GM18861 (cell line): ENCODE measurements at regions not wholly inside any gene's neighbourhood (a gene's known extent, or its start where the extent isn't known, plus 50 kb on each side); places are given as distances from the start of the nearest gene placed in this dataset.

ENCODE experiments used
- ATAC-seq: cut with Tn5 transposase; IDR thresholded peaks from one replicate; pipeline ENCODE4 v1.9.1; 2021; ENCODE audit not compliant: unreplicated experiment

DNA sequence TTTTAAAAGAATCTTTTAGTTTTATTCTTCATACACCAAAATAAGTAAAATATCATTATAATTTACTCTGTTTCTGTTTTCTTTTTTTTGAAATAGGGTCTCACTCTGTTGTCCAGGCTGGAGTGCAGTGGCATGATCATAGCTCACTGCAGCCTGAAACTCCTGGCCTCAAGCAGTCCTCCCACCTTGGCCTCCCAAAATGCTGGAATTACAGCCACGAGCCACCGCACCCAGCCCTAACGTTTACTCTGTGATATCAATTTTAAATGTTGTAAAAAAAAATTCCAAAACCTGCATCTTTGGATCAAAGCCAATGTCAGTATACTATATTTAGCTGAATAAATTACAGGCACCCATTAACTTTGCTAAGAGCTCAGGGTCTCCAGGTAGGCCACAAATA, 437.1 kb upstream of the USP15 start:
- no peak for ATAC-seq

- ATAC-seq: no peak
Measured at GRCh38 chr12:61846765-61847164, 413.4 kb upstream of the USP15 start.

- ATAC-seq: no peak
Measured at GRCh38 chr12:61848893-61849292, 411.3 kb upstream of the USP15 start.

DNA sequence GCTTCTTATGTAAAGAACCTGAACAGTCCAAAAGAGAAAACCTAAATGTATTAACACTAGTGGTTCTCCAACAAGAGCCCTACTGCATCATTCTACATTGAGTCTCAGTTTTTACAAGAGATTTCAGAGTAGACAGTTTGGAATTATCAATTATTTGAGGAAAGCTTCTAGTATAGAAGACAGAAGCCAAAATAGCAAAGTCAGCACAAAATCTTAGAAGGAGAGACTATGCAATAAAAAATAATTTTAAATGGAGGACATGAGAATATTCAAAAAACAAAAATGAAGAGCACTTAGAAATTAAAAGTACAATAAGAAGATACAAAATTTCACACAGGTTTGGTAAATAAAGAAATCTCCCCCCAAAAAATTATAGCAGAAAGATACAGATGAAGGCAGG, 406.3 kb upstream of the USP15 start:
- ATAC-seq: no peak

DNA sequence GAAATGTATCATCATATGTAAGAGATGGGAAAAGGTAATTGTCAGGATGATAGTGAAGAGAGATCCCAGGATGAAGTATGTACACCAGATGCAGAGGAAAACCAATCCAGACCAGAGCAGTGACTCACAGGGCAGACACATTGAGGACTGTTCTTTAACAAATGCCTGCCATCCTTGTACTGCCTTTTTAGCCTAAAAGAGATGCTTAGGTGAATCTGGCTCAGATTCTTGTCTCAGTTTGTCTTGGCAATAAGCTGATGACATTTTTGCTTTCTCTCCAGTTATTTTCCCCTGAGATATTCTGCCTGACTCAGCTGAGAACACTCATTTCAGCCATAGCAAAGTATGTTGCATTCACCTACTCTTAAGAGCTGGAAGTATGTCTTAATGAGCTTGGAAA, 405.3 kb upstream of the USP15 start:
- no peak for ATAC-seq

GRCh38 chr12:61857968-61858367, 402.2 kb upstream of the USP15 start:
- ATAC-seq: no peak

- no peak for ATAC-seq
Measured at GRCh38 chr12:61860451-61860850, 399.8 kb upstream of the USP15 start.

- no peak for ATAC-seq
Measured at GRCh38 chr12:61862986-61863385, 397.2 kb upstream of the USP15 start.

GRCh38 chr12:61863811-61864210, 396.4 kb upstream of the USP15 start:
- ATAC-seq: no peak

GRCh38 chr12:61869796-61870195, 390.4 kb upstream of the USP15 start:
- ATAC-seq: no peak

- no peak for ATAC-seq
Measured at GRCh38 chr12:61870658-61871484, 389.3 kb upstream of the USP15 start.

DNA sequence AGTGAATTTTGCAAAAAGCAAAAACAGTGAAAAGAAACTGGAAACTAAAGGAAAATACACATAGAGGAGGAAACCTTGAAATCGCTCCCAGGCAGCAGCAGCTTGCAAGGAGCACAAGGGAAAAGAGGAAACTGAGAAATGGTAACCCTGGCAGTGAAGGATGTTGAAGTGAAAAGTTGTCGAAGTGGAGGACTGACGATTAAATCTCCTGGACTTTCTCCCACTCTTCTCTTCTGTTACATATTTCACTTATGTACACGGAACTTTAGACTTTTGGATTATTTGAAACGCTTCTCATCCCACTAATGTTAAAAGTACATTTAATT, 388.8 kb upstream of the USP15 start:
- no peak for ATAC-seq

DNA sequence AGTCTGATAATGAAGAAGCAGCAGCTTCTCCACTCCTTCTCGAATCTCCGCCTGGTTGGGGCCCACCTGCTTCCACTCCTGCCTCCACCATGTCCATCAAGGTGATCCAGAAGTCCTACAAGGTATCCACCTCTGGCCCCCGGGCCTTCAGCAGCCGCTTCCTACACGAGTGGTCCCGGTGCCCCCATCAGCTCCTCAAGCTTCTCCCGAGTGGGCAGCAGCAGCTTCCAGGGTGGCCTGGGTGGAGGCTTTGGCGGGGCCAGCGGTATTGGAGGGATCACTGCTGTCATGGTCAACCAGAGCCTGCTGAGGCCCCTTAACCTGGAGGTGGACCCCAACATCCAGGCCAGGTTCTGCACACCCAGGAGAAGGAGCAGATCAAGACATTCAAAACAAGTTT, 381.0 kb upstream of the USP15 start:
- ATAC-seq: no peak

DNA sequence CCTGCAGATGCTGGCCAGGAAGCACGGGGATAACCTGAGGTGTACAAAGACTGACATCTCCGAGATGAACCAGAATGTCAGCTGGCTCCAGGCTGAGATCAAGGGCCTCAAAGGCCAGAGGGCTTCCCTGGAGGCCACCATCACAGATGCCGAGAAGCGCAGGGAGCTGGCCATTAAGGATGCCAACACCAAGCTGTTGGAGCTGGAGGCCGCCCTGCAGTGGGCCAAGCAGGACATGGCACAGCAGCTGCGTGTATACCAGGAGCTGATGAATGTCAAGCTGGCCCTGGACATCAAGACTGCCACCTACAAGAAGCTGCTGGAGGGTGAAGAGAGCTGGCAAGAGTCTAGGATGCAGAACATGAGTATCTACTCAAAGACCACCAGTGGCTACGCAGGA, 380.0 kb upstream of the USP15 start:
- no peak for ATAC-seq

- ATAC-seq: no peak
Measured at GRCh38 chr12:61891632-61892031, 368.6 kb upstream of the USP15 start.

DNA sequence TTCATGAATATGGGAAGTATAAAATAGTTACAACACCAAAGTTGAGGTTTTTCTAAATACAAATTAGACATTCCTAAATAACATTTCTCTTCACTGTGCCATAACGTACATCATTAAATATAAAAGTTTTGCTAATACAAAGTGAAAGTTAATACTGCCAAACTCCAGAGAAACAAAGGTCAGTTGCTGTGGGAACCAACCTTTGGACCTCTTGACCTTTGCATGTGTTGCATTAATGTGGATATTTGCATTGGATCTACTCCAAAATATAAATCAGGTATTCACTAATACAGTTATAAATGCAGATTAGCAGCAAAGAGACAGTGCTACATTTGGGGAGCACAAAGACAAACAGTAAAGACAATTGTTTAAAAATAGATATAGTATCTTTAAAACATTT, 366.0 kb upstream of the USP15 start:
- ATAC-seq: no peak

DNA sequence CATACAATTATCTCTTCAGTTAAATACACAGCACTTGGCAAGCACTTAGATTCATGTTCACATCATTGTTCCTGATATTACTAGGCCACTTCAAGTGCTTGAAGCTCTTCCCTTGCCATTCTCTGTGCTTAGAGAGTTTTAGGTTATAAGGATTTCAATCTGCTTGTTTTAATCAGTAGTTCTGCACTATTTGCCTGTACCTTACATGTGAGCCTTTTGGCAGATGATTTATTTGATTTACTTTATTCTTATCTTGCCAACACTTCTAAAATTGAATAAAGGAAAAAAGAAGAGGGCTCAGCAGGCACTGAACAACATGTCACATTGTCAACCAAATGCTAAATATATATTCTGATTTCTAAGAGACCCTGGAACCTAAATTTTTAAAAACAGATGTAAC, 363.8 kb upstream of the USP15 start:
- ATAC-seq: no peak

DNA sequence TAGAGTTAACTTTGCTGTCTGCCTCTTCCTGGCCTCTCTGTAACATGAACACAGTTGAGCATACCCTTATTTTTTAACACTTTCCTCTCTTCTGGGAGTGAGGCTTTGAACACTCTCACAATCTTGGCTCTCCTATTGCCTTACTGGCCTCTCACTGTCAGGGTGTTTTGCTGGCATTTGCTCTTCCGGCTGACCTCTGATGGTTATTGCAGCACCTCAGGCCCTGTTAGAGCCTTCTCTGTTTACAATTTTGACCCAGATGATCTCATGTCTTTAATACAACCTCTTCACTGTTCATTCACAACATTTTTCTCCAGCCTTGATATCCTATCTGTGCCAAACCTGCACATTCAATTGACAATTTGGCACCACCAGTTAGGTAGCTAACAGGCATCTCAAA, 357.8 kb upstream of the USP15 start:
- no peak for ATAC-seq

- no peak for ATAC-seq
Measured at GRCh38 chr12:61911113-61911512, 349.1 kb upstream of the USP15 start.

DNA sequence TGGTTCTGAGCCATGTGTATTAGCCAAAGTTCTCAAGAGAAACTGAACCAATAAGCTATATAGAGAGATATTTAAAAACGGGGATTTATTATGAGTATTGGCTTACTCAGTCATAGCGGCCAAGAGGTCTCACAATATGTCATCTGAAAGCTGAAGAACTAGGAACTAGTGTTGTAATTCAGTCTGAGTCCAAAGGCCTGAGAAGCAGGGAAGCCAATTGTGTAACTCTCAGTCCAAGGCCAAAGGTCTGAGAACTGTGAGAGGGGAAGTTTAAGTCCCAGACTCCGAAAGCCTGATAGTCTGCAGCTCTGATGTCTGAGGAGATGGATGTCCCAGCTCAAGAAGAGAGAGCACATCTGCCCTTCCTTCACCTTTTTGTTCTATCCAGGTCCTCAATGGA, 344.8 kb upstream of the USP15 start:
- ATAC-seq: no peak

DNA sequence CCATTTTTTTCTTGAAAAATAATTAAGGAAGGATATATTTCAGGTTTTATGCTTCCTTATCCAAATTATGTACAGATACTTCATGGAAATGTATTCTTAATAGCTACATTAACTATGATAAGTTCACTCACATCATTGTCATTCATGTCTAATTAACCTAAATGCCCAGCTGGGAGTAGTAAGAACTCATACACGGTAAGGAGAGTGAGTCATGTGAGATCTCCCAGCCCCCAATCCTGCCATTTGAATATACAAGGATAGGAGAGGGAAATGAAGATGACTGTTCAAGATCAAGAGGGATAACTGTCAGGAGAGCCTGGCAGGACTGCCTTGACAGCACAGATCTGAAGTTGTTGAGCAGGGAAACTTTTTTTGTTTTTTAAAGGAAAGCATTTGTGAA, 343.4 kb upstream of the USP15 start:
- ATAC-seq: no peak

- no peak for ATAC-seq
Measured at GRCh38 chr12:61919686-61920085, 340.5 kb upstream of the USP15 start.

- ATAC-seq: no peak
Measured at GRCh38 chr12:61920230-61920629, 340.0 kb upstream of the USP15 start.
